HepG2 (cell line): ENCODE measurements at regions not wholly inside any gene's neighbourhood (a gene's known extent, or its start where the extent isn't known, plus 50 kb on each side); places are given as distances from the start of the nearest gene placed in this dataset.
A peak's percentile ranks its signal among the peaks of the same experiment; 100 is the strongest.
"Not testable (repeated sequence)": the region's sequence is repeated elsewhere in the genome, so short reads cannot be mapped to it uniquely, and the experiment has no call there.

Source experiments
- BHLHE40 ChIP-seq: IDR thresholded peaks from 2 replicates; pipeline ENCODE4 v1.6.1; 2011; ENCODE audit warnings: low read length, improper control_type of control experiment
- CTCF ChIP-seq: sonication (generic); formaldehyde crosslinking; IDR thresholded peaks from 2 replicates; pipeline ENCODE4 v1.5.0; 2020; ENCODE audit warnings: mild to moderate bottlenecking, missing genetic modification reagents, moderate library complexity
- HIVEP1 ChIP-seq: sonication (generic); formaldehyde crosslinking; IDR thresholded peaks from 2 replicates; pipeline ENCODE4 v1.4.0; 2020; ENCODE audit warnings: mild to moderate bottlenecking, missing genetic modification reagents
- MAFF ChIP-seq: IDR thresholded peaks from 2 replicates; pipeline ENCODE4 v1.6.1; 2011; ENCODE audit warnings: low read depth, low read length, improper control_type of control experiment
- REST ChIP-seq, 2 experiments: IDR thresholded peaks; 2 replicates each; pipeline ENCODE4 v1.6.1; 2011 to 2012; ENCODE audit warnings: low read length in 2 of 2, borderline replicate concordance in 1 of 2, low read depth in 1 of 2, mild to moderate bottlenecking in 1 of 2, moderate library complexity in 1 of 2
- TBP ChIP-seq: sonication (generic); formaldehyde crosslinking; IDR thresholded peaks from 2 replicates; pipeline ENCODE4 v1.5.0; 2020; ENCODE audit warnings: missing genetic modification reagents
- ZNF382 ChIP-seq: sonication (generic); formaldehyde crosslinking; IDR thresholded peaks from 2 replicates; pipeline ENCODE4 v1.5.0; 2020; ENCODE audit warnings: missing genetic modification reagents, mild to moderate bottlenecking, borderline replicate concordance
- ZSCAN21 ChIP-seq: sonication (generic); formaldehyde crosslinking; IDR thresholded peaks from 2 replicates; pipeline ENCODE4 v1.8.0; 2022; ENCODE audit warnings: mild to moderate bottlenecking, missing genetic modification reagents, moderate library complexity, borderline replicate concordance
- TF ChIP-seq, protein P1 (sequence below): sonication (generic); formaldehyde crosslinking; IDR thresholded peaks from 2 replicates; pipeline ENCODE4 v1.5.0; 2020; ENCODE audit warnings: missing genetic modification reagents, mild to moderate bottlenecking, borderline replicate concordance

- not testable (repeated sequence) for TF ChIP-seq ZNF382 (CRISPR knock-in tag); HIVEP1 (CRISPR knock-in tag); TBP (CRISPR knock-in tag); REST (IDR thresholded peaks at IDR 0.05; ENCODE audit: borderline replicate concordance in 1 of 2, low read depth in 1 of 2, low read length in 2 of 2); ZSCAN21 (CRISPR knock-in tag); BHLHE40; CTCF (CRISPR knock-in tag)
- TF ChIP-seq MAFF: peak; percentile 79
- TF ChIP-seq, protein P1, sequence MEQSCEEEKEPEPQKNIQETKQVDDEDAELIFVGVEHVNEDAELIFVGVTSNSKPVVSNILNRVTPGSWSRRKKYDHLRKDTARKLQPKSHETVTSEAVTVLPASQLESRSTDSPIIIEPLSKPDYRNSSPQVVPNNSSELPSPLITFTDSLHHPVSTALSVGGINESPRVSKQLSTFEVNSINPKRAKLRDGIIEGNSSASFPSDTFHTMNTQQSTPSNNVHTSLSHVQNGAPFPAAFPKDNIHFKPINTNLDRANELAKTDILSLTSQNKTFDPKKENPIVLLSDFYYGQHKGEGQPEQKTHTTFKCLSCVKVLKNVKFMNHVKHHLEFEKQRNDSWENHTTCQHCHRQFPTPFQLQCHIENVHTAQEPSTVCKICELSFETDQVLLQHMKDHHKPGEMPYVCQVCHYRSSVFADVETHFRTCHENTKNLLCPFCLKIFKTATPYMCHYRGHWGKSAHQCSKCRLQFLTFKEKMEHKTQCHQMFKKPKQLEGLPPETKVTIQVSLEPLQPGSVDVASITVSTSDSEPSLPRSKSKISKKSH: not testable (repeated sequence)
These were observed 66.6 kb upstream of the SLC8A3 start for GRCh38 chr14:70255071-70256057.
